ENCODE measurements at regions not wholly inside any gene's neighbourhood (a gene's known extent, or its start where the extent isn't known, plus 50 kb on each side); places are given as distances from the start of the nearest gene placed in this dataset.
"Not testable (repeated sequence)": the region's sequence is repeated elsewhere in the genome, so short reads cannot be mapped to it uniquely, and the experiment has no call there.

- DNase-seq, result no peak
Observed at GRCh38 chr22:25281675-25282345, 62.4 kb downstream of the CRYBB2 start.

- DNase-seq, result no peak
Observed at GRCh38 chr22:25282346-25282670, 62.9 kb downstream of the CRYBB2 start.

GRCh38 chr22:25282671-25283561 is 63.5 kb downstream of the CRYBB2 start:
- no peak for DNase-seq

- not testable (repeated sequence) for DNase-seq
Observed at GRCh38 chr22:25288481-25288880, 69.0 kb downstream of the CRYBB2 start.

GRCh38 chr22:25301912-25302311 is 82.5 kb downstream of the CRYBB2 start:
- DNase-seq, result not testable (repeated sequence)

- DNase-seq, result not testable (repeated sequence)
Observed at GRCh38 chr22:25309586-25309985, 90.1 kb downstream of the CRYBB2 start.

- DNase-seq, result not testable (repeated sequence)
Observed at GRCh38 chr22:25311924-25312323, 92.5 kb downstream of the CRYBB2 start.

- DNase-seq, result no peak
Observed at GRCh38 chr22:25318081-25318823, 98.8 kb downstream of the CRYBB2 start.

- DNase-seq, result no peak
Observed at GRCh38 chr22:25327018-25327755, 107.7 kb downstream of the CRYBB2 start.

- DNase-seq, result no peak
Observed at GRCh38 chr22:25331050-25331449, 111.6 kb downstream of the CRYBB2 start.

- DNase-seq, result not testable (repeated sequence)
Observed at GRCh38 chr22:25331911-25332310, 112.5 kb downstream of the CRYBB2 start.

GRCh38 chr22:25332386-25332785 is 112.9 kb downstream of the CRYBB2 start:
- no peak for DNase-seq

GRCh38 chr22:25334162-25334490 is 114.7 kb downstream of the CRYBB2 start:
- DNase-seq, result no peak

- DNase-seq, result not testable (repeated sequence)
Observed at GRCh38 chr22:25334631-25335030, 115.2 kb downstream of the CRYBB2 start.

GRCh38 chr22:25335276-25335675 is 115.8 kb downstream of the CRYBB2 start:
- DNase-seq, result not testable (repeated sequence)

- not testable (repeated sequence) for DNase-seq
Observed at GRCh38 chr22:25340536-25340935, 121.1 kb downstream of the CRYBB2 start.

- not testable (repeated sequence) for DNase-seq
Observed at GRCh38 chr22:25344366-25344765, 124.9 kb downstream of the CRYBB2 start.

GRCh38 chr22:25346859-25347751 is 127.7 kb downstream of the CRYBB2 start:
- no peak for DNase-seq

- DNase-seq, result no peak
Observed at GRCh38 chr22:25347752-25348102, 128.3 kb downstream of the CRYBB2 start.

- no peak for DNase-seq
Observed at GRCh38 chr22:25348391-25348790, 129.0 kb downstream of the CRYBB2 start.

GRCh38 chr22:25348996-25349395 is 129.6 kb downstream of the CRYBB2 start:
- DNase-seq, result not testable (repeated sequence)

GRCh38 chr22:25350551-25350971 is 131.1 kb downstream of the CRYBB2 start:
- DNase-seq, result no peak
